SH-SY5Y (cell line): ENCODE measurements at regions not wholly inside any gene's neighbourhood (a gene's known extent, or its start where the extent isn't known, plus 50 kb on each side); places are given as distances from the start of the nearest gene placed in this dataset.

ENCODE experiments used
- GATA2 ChIP-seq: IDR thresholded peaks from 2 replicates; pipeline ENCODE4 v1.6.1; 2011; ENCODE audit warnings: mild to moderate bottlenecking, low read depth, low read length
- GATA3 ChIP-seq: IDR thresholded peaks from 2 replicates; pipeline ENCODE4 v1.6.1; 2011; ENCODE audit warnings: low read depth, mild to moderate bottlenecking, low read length, moderate library complexity

DNA sequence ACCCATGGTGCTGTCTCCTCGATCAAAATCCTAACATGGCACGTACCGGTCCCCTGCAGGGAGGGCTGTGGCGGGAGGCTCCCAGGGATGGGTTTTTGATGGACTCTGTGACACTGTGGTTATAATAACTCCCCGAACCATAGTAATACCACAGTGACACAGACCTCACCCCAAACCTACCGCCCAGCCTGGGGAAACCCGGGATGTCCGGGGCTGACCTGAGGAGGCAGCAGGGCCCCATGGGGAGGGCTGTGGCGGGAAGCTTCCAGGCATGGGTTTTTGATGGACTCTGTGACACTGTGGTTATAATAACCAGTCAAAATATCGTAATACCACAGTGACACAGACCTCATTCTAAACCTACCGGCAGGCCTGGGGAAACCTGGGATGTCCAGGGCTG, 378.0 kb downstream of the TMEM121 start:
- no peak for TF ChIP-seq GATA3
- TF ChIP-seq GATA2 = no peak

DNA sequence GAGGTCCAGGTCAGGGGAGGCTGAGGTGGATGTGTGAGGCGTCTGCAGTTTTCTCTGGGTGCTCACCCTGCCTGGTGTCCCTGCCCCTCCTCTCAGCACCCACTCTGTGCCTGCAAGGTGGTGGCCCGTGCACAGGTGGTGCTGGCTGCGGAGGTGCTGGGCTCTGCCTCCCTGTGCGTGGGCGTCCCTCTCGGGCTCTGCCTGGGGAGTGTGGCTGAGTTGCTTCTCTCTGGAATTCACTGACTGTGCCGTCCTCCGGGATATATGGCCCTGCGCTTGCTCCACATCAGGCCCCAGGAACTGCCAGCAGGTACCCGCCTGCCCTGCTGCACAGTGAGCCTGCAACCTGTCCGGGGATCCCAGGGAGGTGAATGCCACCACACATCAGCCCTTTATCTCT, 379.1 kb downstream of the TMEM121 start:
- no peak for TF ChIP-seq GATA3
- TF ChIP-seq GATA2 = no peak

DNA sequence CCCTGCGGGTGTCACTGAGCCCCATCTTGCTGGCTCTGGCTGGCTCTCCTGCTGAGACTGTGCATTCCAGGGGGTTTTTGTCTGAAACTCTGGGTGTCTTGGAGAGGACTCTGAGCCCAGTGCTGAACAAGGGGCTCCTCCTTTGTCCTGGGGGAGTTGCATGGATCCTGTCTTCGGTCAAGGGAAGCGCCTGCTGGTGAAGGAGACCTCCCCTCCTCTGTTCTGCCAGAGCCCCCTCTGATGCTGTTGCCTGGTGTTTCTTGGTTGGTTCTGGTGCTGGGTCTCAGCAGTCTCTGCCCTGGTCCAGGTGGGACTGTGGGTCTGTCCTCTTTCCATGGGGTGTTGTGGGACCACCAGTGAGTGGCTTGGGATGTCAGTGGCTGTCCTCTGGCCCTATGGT, 380.9 kb downstream of the TMEM121 start:
- TF ChIP-seq GATA3 = no peak
- TF ChIP-seq GATA2 = no peak

DNA sequence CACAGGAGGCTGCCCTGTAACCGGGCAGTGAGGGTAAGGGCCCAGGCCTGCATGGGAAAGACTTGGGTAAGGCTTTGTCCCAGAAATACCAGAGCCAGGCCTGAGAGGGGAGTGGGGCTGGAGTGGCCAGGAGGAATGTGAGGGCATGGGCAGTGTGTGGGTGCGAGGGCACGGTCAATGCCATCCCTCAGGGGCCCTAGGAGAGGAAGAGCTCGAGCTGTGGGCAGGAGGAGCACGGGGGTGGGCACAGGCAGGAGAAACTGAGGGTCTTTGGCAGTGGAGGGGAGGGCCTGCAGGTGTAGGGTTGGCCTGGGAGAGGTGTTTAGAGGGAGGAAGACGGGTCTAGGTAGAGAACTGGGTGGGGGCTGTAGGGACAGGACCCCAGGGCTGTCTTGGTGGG, 381.6 kb downstream of the TMEM121 start:
- TF ChIP-seq GATA3 (no peak), GATA2 (no peak)

DNA sequence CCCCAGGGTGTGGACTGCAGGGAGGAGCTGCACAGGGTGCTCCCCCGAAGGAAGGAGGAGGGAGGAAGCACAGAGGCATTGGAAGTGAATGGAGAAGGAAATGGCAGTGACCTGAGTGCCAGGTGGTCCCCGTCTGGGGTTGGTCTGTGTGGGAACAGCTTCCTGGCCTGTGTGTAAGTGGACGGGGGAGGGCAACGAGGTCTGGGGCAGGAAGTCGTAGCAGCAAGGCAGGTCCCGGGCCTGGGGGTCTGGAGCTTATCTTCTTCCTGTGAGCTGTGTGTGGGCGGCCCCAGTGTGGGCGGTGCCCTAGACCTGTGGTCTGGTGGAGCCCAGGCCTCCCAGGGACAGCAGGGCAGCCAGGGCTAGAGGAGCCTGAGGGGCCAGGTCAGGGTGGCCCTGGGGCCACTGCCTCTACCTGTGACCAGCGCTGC, 382.1 kb downstream of the TMEM121 start:
- TF ChIP-seq GATA2 (no peak), GATA3 (no peak)

DNA sequence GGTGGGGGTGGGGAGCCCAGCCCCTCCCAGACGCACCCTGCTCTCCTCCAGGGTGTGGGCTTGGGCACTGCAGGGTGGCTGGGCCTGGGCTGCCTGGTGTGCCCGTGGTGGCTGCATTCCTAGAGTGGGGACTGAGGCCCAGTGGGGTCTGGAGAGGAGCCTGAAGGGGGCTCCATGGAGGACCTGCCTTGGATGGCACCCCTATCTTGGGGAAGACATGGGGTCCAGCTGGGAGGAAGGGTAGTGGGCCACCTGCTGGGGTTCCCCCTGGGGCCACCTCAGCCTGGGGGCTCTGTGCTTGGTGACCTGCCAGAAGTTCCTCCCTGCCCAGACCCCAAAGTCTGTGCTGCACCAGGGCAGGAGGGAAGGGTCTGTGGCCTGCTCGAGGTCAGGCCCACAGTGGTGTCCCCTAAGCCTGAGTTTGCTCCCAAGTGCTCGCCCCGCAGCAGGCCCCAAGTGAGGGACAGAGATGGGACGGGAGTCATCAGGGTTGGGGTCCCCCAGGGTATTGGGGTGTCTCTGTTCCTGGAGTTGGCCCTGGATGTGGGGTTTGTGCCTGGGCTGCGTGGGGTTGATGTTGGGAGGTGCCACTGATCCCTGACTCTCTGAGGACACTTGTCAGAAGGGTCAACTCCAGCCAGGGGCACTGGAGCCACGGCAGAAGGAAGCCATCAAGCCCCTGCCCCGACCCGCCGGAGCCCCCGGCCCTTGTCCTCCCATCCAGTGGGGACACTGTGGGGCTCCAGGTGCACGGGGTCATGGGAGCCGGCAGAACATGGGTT, 382.9 kb downstream of the TMEM121 start:
- TF ChIP-seq GATA3 = no peak
- TF ChIP-seq GATA2 = no peak

DNA sequence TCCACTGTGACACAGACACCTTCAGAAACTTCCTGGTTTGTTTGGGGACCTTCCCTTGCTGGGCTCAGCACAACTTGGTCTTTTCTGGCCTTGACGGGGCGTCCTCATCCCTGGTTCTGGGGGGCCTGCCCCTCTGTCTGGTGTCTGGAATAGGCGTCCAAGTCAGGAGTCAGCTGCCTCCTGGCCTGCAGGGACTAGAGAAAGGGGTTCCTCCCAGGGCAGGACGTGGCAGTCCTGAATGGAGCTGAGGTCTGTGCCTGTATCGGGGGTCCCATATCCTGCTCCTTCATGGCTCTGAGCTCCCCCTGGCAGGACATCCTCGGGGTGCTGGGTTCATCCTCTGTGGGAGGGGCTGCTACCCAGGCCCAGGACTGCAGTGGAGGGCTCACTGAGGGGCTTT, 384.0 kb downstream of the TMEM121 start:
- no peak for TF ChIP-seq GATA2
- TF ChIP-seq GATA3 = no peak

DNA sequence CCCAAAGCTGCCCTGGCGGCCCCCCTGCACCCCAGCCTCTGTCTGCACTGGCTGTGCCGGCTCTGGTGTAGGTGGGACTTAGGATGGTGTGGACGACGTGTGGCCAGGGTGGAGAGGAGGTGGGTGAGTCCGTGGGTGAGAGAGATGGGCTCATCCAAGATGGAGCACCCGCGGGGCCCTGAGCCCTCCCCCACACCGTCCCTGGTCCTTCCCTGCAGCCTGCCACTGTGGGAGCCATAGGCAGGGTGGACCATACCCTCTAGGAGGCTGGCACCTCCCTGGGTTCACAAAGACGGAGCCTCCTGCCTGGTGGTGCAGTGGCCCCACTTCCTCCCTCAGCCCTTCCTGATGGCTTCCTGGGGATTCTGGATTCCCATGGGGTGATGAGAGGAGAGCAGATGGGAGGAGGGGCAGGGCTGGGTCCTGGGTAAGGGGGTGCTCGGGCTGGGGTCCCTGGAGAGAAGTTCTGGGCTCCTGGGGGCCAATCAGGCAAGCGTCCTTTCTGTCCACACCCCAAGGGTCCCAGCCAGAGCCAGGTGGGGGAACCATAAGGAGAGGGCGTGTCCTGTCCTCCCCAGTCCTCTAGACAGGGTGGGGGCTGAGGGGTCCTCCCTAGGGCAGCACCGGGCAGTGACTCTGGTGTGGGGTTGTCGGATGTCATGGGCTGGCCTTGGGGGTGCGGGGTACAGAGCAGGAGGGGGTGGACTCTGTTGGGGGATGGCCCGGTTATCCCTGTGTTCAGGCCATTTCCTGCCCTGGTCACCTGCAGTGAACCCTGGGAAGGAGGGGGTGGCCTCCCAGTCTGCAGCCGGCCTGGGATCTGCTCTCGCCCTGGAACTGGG, 384.8 kb downstream of the TMEM121 start:
- TF ChIP-seq GATA3 (no peak), GATA2 (no peak)

DNA sequence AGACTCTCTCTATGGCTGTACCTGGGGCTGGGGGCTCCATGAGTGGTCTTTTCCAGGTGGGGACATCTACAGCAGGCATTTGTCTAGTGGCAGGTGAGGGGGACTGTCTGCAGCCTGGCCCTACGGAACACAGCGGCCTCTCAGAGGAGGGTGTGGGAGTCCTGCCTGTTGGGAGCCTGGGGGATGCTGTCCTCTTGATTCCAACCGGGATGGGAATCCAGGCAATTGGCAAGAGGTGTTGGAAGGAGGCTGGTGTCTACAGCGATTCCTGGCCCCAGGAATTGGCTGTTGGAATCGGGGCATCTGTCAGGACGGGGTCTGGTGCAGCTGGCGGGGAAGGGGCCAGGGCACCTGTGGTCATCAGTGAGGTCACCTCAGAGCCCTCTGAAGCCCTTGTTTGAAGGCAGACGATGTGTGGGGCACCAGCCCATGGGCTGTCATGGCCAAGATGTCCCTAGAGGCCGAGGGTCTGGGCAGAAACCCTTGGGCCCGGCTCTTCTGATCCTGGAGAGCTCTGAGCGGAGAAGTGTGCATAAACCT, 386.3 kb downstream of the TMEM121 start:
- TF ChIP-seq GATA2 (no peak), GATA3 (no peak)

DNA sequence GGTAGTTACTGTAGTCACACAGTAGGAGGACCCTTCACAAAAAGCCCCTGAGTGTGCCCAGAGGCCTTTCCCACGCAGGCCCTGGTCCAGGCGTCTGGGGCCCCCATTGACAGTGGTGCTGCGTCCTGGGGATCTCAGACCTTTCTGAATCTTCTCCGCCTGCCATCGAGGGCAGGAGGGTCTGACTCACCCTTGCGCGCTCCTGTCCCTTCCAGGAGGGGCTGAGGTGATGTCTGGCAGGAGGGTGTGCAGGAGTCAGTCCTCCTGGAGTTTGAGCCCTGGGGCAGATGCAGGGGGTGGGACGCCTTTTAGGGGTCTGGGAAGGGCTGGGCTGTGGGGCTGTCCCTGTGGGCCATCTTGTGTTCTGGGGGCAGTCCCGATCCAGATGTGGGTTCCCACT, 386.8 kb downstream of the TMEM121 start:
- TF ChIP-seq GATA3 = no peak

DNA sequence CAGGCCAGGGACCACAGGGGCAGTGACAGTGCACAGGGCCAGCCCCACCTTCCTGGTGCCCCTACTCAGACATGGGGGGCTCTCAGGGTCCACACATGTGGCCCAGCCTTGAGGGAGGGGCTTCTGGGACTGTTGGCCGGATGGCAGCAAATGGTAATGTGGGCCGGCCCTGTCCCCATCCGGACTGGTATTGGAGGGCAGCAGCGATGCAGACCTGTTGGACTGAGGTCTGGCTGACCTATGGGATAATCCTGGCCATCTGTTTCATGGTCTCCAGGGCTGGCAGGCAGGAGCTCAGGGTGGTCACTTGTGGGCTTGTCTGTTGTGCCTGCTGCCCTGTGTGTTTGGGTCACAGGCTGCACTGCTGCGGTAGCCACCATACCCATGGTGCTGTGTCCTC, 387.5 kb downstream of the TMEM121 start:
- TF ChIP-seq GATA3 (no peak), GATA2 (no peak)

DNA sequence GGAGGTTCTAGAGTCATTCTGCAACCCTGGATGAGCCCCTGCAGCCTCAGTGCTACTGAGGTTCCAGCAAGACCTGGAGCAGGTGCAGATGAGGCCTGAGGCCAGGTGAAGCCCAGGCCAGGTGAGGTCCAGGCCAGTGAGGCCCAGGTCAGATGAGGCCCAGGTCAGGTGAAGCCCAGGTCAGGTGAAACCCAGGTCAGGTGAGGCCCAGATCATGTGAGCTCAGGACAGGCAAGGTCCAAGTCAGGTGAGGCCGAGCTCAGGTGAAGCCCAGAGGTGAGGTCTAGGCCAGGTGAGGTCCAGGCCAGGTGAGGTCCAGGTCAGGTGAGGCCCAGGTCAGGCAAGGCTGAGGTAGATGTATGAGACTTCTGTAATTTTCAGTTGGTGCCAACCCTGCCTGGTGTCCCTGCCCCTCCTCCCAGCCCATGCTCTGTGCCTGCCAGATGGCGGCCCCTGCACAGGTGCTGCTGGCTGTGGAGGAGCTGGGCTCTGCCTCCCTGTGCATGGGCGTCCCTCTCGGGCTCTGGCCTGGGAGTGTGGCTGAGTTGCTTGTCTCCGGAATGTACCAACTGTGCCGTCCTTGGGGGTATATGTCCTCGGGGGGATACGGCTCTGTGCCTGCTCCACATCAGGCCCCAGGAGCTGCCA, 388.5 kb downstream of the TMEM121 start:
- TF ChIP-seq GATA3 = no peak
- TF ChIP-seq GATA2 = no peak

DNA sequence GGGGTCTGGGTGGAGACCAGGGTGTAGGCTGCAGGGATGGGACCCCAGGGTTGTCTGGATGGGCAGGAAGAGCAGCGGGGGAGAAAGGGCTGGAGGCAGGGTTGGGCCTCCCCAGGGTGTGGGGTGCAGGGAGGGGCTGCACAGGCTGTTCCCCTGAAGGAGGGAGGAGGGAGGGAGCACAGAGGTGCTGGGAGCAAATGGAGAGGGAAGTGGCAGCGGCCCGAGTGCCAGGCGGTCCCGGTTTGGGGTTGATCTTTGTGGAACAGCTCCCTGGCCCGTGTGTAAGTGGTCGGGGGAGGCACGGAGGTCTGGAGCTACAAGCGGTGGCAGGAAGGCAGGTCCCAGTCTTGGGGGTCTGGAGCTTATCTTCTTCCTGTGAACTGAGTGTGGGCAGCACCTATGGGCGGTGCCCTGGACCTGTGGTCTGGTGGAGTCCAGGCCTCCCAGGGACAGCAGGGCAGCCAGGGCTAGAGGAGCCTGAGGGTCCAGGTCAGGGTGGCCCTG, 391.6 kb downstream of the TMEM121 start:
- TF ChIP-seq GATA2 (no peak), GATA3 (no peak)
